Hematopoietic multipotent progenitor cell treated with erythropoietin and hydrocortisone succinate and interleukin-3 and kit ligand, for 4 days (in vitro differentiated cells): ENCODE measurements at regions not wholly inside any gene's neighbourhood (a gene's known extent, or its start where the extent isn't known, plus 50 kb on each side); places are given as distances from the start of the nearest gene placed in this dataset.
A peak's percentile ranks its signal among the peaks of the same experiment; 100 is the strongest.
"Not testable (repeated sequence)": the region's sequence is repeated elsewhere in the genome, so short reads cannot be mapped to it uniquely, and the experiment has no call there.

Source experiments
- DNase-seq: peaks from one replicate; pipeline ENCODE4 v3.0.0-alpha.2; 2015

- DNase-seq, result no peak
These were observed 115.3 kb downstream of the LTN1 start for GRCh38 chr21:28877318-28877884.

- no peak for DNase-seq
These were observed 117.6 kb downstream of the LTN1 start for GRCh38 chr21:28875078-28875477.

GRCh38 chr21:28872218-28872617, 120.5 kb downstream of the LTN1 start:
- no peak for DNase-seq

- no peak for DNase-seq
These were observed 121.2 kb downstream of the LTN1 start for GRCh38 chr21:28871388-28872010.

- no peak for DNase-seq
These were observed 125.3 kb downstream of the LTN1 start for GRCh38 chr21:28867401-28867800.

- DNase-seq, result no peak
These were observed 127.0 kb downstream of the LTN1 start for GRCh38 chr21:28865488-28866186.

GRCh38 chr21:28858424-28858823, 134.3 kb downstream of the LTN1 start:
- no peak for DNase-seq

- DNase-seq, result no peak
These were observed 134.9 kb downstream of the LTN1 start for GRCh38 chr21:28857752-28858151.

- no peak for DNase-seq
These were observed 136.0 kb downstream of the LTN1 start for GRCh38 chr21:28856588-28857250.

- DNase-seq, result no peak
These were observed 140.0 kb downstream of the LTN1 start for GRCh38 chr21:28852706-28853105.

- DNase-seq, result no peak
These were observed 141.0 kb downstream of the LTN1 start for GRCh38 chr21:28851645-28852044.

- not testable (repeated sequence) for DNase-seq
These were observed 153.4 kb downstream of the LTN1 start for GRCh38 chr21:28839237-28839636.

GRCh38 chr21:28837426-28837825, 155.3 kb downstream of the LTN1 start:
- not testable (repeated sequence) for DNase-seq

- DNase-seq, result not testable (repeated sequence)
These were observed 156.1 kb downstream of the LTN1 start for GRCh38 chr21:28836588-28836987.

GRCh38 chr21:28834335-28835238, 158.1 kb downstream of the LTN1 start:
- no peak for DNase-seq

- DNase-seq, result no peak
These were observed 159.1 kb downstream of the LTN1 start for GRCh38 chr21:28833609-28834008.

- DNase-seq, result peak; percentile 45
These were observed 159.5 kb downstream of the LTN1 start for GRCh38 chr21:28833182-28833581.

- no peak for DNase-seq
These were observed 160.0 kb downstream of the LTN1 start for GRCh38 chr21:28832715-28833061.

- DNase-seq, result peak; percentile 75
These were observed 160.5 kb downstream of the LTN1 start for GRCh38 chr21:28832013-28832714.

GRCh38 chr21:28828981-28829380, 163.7 kb downstream of the LTN1 start:
- no peak for DNase-seq

GRCh38 chr21:28828021-28828420, 164.7 kb downstream of the LTN1 start:
- DNase-seq, result peak; percentile 9

GRCh38 chr21:28827422-28827821, 165.3 kb downstream of the LTN1 start:
- peak; percentile 17 for DNase-seq
